ENCODE measurements at regions not wholly inside any gene's neighbourhood (a gene's known extent, or its start where the extent isn't known, plus 50 kb on each side); places are given as distances from the start of the nearest gene placed in this dataset.
"Not testable (repeated sequence)": the region's sequence is repeated elsewhere in the genome, so short reads cannot be mapped to it uniquely, and the experiment has no call there.

GRCh38 chr2:228474466-228474865 is 293.0 kb upstream of the SPHKAP start:
- H3K27ac Mint-ChIP-seq: no peak overlapping the region
- H3K4me3 Mint-ChIP-seq: no peak overlapping the region
- no peaks in the 10 kb centered on the region for H3K36me3 Mint-ChIP-seq (ENCODE audit: low read depth)
- peaks cover 40% of the 10 kb centered on the region for H3K9me3 Mint-ChIP-seq
- H3K27me3 Mint-ChIP-seq: no peaks in the 10 kb centered on the region
- intact Hi-C loops (cut with micrococcal nuclease): no loop called here
- H3K4me1 Mint-ChIP-seq (ENCODE audit: low read depth): no peaks in the 10 kb centered on the region

GRCh38 chr2:228469721-228470120 is 288.2 kb upstream of the SPHKAP start:
- no peaks in the 10 kb centered on the region for H3K36me3 Mint-ChIP-seq (ENCODE audit: low read depth)
- intact Hi-C loops (cut with micrococcal nuclease): no loop called here
- H3K27me3 Mint-ChIP-seq: no peaks in the 10 kb centered on the region
- H3K4me3 Mint-ChIP-seq: no peak overlapping the region
- no peaks in the 10 kb centered on the region for H3K4me1 Mint-ChIP-seq (ENCODE audit: low read depth)
- no peak overlapping the region for H3K27ac Mint-ChIP-seq
- peaks cover 54% of the 10 kb centered on the region for H3K9me3 Mint-ChIP-seq

GRCh38 chr2:228466851-228467250 is 285.4 kb upstream of the SPHKAP start:
- Mint-ChIP-seq H3K27me3 (no peaks in the 10 kb centered on the region), H3K36me3 (ENCODE audit: low read depth) (no peaks in the 10 kb centered on the region), H3K4me1 (ENCODE audit: low read depth) (no peaks in the 10 kb centered on the region), H3K4me3 (no peak overlapping the region), H3K27ac (no peak overlapping the region), H3K9me3 (peaks cover 67% of the 10 kb centered on the region)
- intact Hi-C loops (cut with micrococcal nuclease): no loop called here

- Mint-ChIP-seq H3K36me3 (ENCODE audit: low read depth) (no peaks in the 10 kb centered on the region), H3K4me3 (no peak overlapping the region), H3K9me3 (peaks cover 63% of the 10 kb centered on the region), H3K27me3 (no peaks in the 10 kb centered on the region), H3K27ac (no peak overlapping the region), H3K4me1 (ENCODE audit: low read depth) (no peaks in the 10 kb centered on the region)
- intact Hi-C loops (cut with micrococcal nuclease): no loop called here
These were observed 283.9 kb upstream of the SPHKAP start for GRCh38 chr2:228465408-228465807.

- no peaks in the 10 kb centered on the region for H3K36me3 Mint-ChIP-seq (ENCODE audit: low read depth)
- intact Hi-C loops (cut with micrococcal nuclease): no loop called here
- H3K27ac Mint-ChIP-seq: no peak overlapping the region
- H3K4me1 Mint-ChIP-seq (ENCODE audit: low read depth): no peaks in the 10 kb centered on the region
- no peak overlapping the region for H3K4me3 Mint-ChIP-seq
- peaks cover 78% of the 10 kb centered on the region for H3K9me3 Mint-ChIP-seq
- no peaks in the 10 kb centered on the region for H3K27me3 Mint-ChIP-seq
These were observed 276.9 kb upstream of the SPHKAP start for GRCh38 chr2:228458364-228458763.

- no peaks in the 10 kb centered on the region for H3K4me1 Mint-ChIP-seq (ENCODE audit: low read depth)
- intact Hi-C loops (cut with micrococcal nuclease): no loop called here
These were observed 265.9 kb upstream of the SPHKAP start for GRCh38 chr2:228447266-228447915.

GRCh38 chr2:228446734-228447133 is 265.2 kb upstream of the SPHKAP start:
- Mint-ChIP-seq H3K27ac (no peak overlapping the region), H3K4me3 (no peak overlapping the region), H3K9me3 (no peaks in the 10 kb centered on the region), H3K27me3 (no peaks in the 10 kb centered on the region), H3K4me1 (ENCODE audit: low read depth) (no peaks in the 10 kb centered on the region), H3K36me3 (ENCODE audit: low read depth) (no peaks in the 10 kb centered on the region)
- intact Hi-C loops (cut with micrococcal nuclease): no loop called here

More at GRCh38 chr2:228447266-228447915, 265.9 kb upstream of the SPHKAP start:
- H3K9me3 Mint-ChIP-seq: no peaks in the 10 kb centered on the region
- no peak overlapping the region for H3K27ac Mint-ChIP-seq
- no peaks in the 10 kb centered on the region for H3K27me3 Mint-ChIP-seq
- H3K4me3 Mint-ChIP-seq: no peak overlapping the region
- no peaks in the 10 kb centered on the region for H3K36me3 Mint-ChIP-seq (ENCODE audit: low read depth)

- no peaks in the 10 kb centered on the region for H3K36me3 Mint-ChIP-seq (ENCODE audit: low read depth)
- no peaks in the 10 kb centered on the region for H3K27me3 Mint-ChIP-seq
- H3K4me1 Mint-ChIP-seq (ENCODE audit: low read depth): no peaks in the 10 kb centered on the region
- no peak overlapping the region for H3K27ac Mint-ChIP-seq
- no peaks in the 10 kb centered on the region for H3K9me3 Mint-ChIP-seq
- H3K4me3 Mint-ChIP-seq: no peak overlapping the region
- intact Hi-C loops (cut with micrococcal nuclease): no loop called here
These were observed 262.7 kb upstream of the SPHKAP start for GRCh38 chr2:228444161-228444560.

- H3K9me3 Mint-ChIP-seq: peaks cover 40% of the 10 kb centered on the region
- intact Hi-C loops (cut with micrococcal nuclease): no loop called here
- H3K4me3 Mint-ChIP-seq: no peak overlapping the region
- no peak overlapping the region for H3K27ac Mint-ChIP-seq
- no peaks in the 10 kb centered on the region for H3K27me3 Mint-ChIP-seq
- no peaks in the 10 kb centered on the region for H3K36me3 Mint-ChIP-seq (ENCODE audit: low read depth)
- no peaks in the 10 kb centered on the region for H3K4me1 Mint-ChIP-seq (ENCODE audit: low read depth)
These were observed 252.2 kb upstream of the SPHKAP start for GRCh38 chr2:228433721-228434120.

- peaks cover 47% of the 10 kb centered on the region for H3K9me3 Mint-ChIP-seq
- no peaks in the 10 kb centered on the region for H3K27me3 Mint-ChIP-seq
- no peaks in the 10 kb centered on the region for H3K4me1 Mint-ChIP-seq (ENCODE audit: low read depth)
- H3K36me3 Mint-ChIP-seq (ENCODE audit: low read depth): no peaks in the 10 kb centered on the region
- H3K27ac Mint-ChIP-seq: no peak overlapping the region
- no peak overlapping the region for H3K4me3 Mint-ChIP-seq
- intact Hi-C loops (cut with micrococcal nuclease): no loop called here
These were observed 250.6 kb upstream of the SPHKAP start for GRCh38 chr2:228432116-228432515.

- Mint-ChIP-seq H3K27ac (no peak overlapping the region), H3K9me3 (peaks cover 55% of the 10 kb centered on the region), H3K36me3 (ENCODE audit: low read depth) (no peaks in the 10 kb centered on the region), H3K4me1 (ENCODE audit: low read depth) (no peaks in the 10 kb centered on the region), H3K27me3 (no peaks in the 10 kb centered on the region), H3K4me3 (no peak overlapping the region)
- intact Hi-C loops (cut with micrococcal nuclease): no loop called here
These were observed 249.5 kb upstream of the SPHKAP start for GRCh38 chr2:228430986-228431385.

- no peak overlapping the region for H3K27ac Mint-ChIP-seq
- intact Hi-C loops (cut with micrococcal nuclease): no loop called here
- H3K4me1 Mint-ChIP-seq (ENCODE audit: low read depth): no peaks in the 10 kb centered on the region
- no peak overlapping the region for H3K4me3 Mint-ChIP-seq
- H3K36me3 Mint-ChIP-seq (ENCODE audit: low read depth): no peaks in the 10 kb centered on the region
- H3K27me3 Mint-ChIP-seq: no peaks in the 10 kb centered on the region
- peaks cover 66% of the 10 kb centered on the region for H3K9me3 Mint-ChIP-seq
These were observed 245.2 kb upstream of the SPHKAP start for GRCh38 chr2:228426502-228427216.

GRCh38 chr2:228425411-228426060 is 244.0 kb upstream of the SPHKAP start:
- H3K27me3 Mint-ChIP-seq; intact Hi-C loops (cut with micrococcal nuclease); H3K36me3 Mint-ChIP-seq (ENCODE audit: low read depth); H3K4me1 Mint-ChIP-seq (ENCODE audit: low read depth); H3K27ac Mint-ChIP-seq; H3K4me3 Mint-ChIP-seq: not testable (repeated sequence)
- H3K9me3 Mint-ChIP-seq: peaks cover 61% of the 10 kb centered on the region

- intact Hi-C loops (cut with micrococcal nuclease): no loop called here
- H3K9me3 Mint-ChIP-seq: peaks cover 18% of the 10 kb centered on the region
- H3K4me1 Mint-ChIP-seq (ENCODE audit: low read depth): no peaks in the 10 kb centered on the region
- no peaks in the 10 kb centered on the region for H3K36me3 Mint-ChIP-seq (ENCODE audit: low read depth)
- no peak overlapping the region for H3K27ac Mint-ChIP-seq
- H3K4me3 Mint-ChIP-seq: no peak overlapping the region
- no peaks in the 10 kb centered on the region for H3K27me3 Mint-ChIP-seq
These were observed 236.5 kb upstream of the SPHKAP start for GRCh38 chr2:228417956-228418355.
